Testis (tissue), 2 donors: ENCODE measurements at regions not wholly inside any gene's neighbourhood (a gene's known extent, or its start where the extent isn't known, plus 50 kb on each side); places are given as distances from the start of the nearest gene placed in this dataset.

Source experiments
- DNase-seq: peaks from one replicate; pipeline ENCODE4 v3.0.0-alpha.2; 2019
- H3K27ac ChIP-seq, 2 donors: fragments of 200-600 bp; sonication (generic); one replicate each; pipeline ENCODE4 v1.5.1; 2019
- H3K27me3 ChIP-seq: fragments of 200-600 bp; sonication (generic); one replicate; pipeline ENCODE4 v1.5.1; 2019
- H3K36me3 ChIP-seq: fragments of 200-600 bp; sonication (generic); one replicate; pipeline ENCODE4 v1.5.1; 2017; ENCODE audit warnings: low read depth; ENCODE audit errors: missing control alignments
- H3K4me1 ChIP-seq: fragments of 200-600 bp; sonication (generic); one replicate; pipeline ENCODE4 v1.5.1; 2019
- H3K4me3 ChIP-seq, 2 donors: fragments of 200-600 bp; sonication (generic); one replicate each; pipeline ENCODE4 v1.5.1; 2017 to 2019
- H3K9me3 ChIP-seq: fragments of 200-600 bp; sonication (generic); one replicate; pipeline ENCODE4 v1.5.1; 2017
- CTCF ChIP-seq, 3 experiments: fragments of 450-650 bp in 2 of 3; fragments of 200-600 bp in 1 of 3; sonication (generic) in 1 of 3; IDR thresholded peaks; one replicate each; pipeline ENCODE4 v1.5.1; 2016 to 2019; ENCODE audit warnings: antibody characterized with exemption in 3 of 3, mild to moderate bottlenecking in 2 of 3, moderate library complexity in 1 of 3
- POLR2A ChIP-seq: fragments of 450-650 bp; IDR thresholded peaks from one replicate; pipeline ENCODE4 v1.6.1; 2017; ENCODE audit warnings: antibody characterized with exemption, mild to moderate bottlenecking, moderate library complexity
- WGBS, 2 donors: methylation state at CpG; one replicate each; pipeline ENCODE4 v1.1.5; 2018; 5-methylcytosine and 5-hydroxymethylcytosine counted together
- intact Hi-C: fragments of 100-400 bp; cut with DNase I; formaldehyde crosslinking; loops from one replicate; pipeline ENCODE4 v1.15.1; 2023; ENCODE audit warnings: low total_unique reads

GRCh38 chr6:67277312-67277711 lies 1357.8 kb upstream of the ADGRB3 start:
- TF ChIP-seq POLR2A (no peak), CTCF (IDR thresholded peaks at IDR 0.05) (no peak)
- no peaks in the 10 kb centered on the region for H3K36me3 ChIP-seq
- intact Hi-C loops, result no loop called here
- whole genome bisulfite sequencing, 2 donors, result 47 to 67% methylated on average over 2 of the region's 2 CpGs
- no peak overlapping the region for H3K27ac ChIP-seq
- no peak overlapping the region for H3K4me3 ChIP-seq
- no peak for DNase-seq
- H3K4me1 ChIP-seq, result no peaks in the 10 kb centered on the region
- no peaks in the 10 kb centered on the region for H3K27me3 ChIP-seq
- no peaks in the 10 kb centered on the region for H3K9me3 ChIP-seq

- intact Hi-C loops, result no loop called here
- no peaks in the 10 kb centered on the region for H3K9me3 ChIP-seq
- no peaks in the 10 kb centered on the region for H3K27me3 ChIP-seq
- H3K4me1 ChIP-seq, result no peaks in the 10 kb centered on the region
- H3K27ac ChIP-seq, result no peak overlapping the region
- WGBS, 2 donors, result 61 to 83% methylated on average over 5 to 19 of the region's 20 CpGs
- H3K36me3 ChIP-seq, result no peaks in the 10 kb centered on the region
- no peak overlapping the region for H3K4me3 ChIP-seq
- no peak for TF ChIP-seq CTCF (IDR thresholded peaks at IDR 0.05)
- no peak for TF ChIP-seq POLR2A
- DNase-seq, result no peak
These were observed 1368.8 kb upstream of the ADGRB3 start for GRCh38 chr6:67265996-67266921.

GRCh38 chr6:67252663-67253062 lies 1382.4 kb upstream of the ADGRB3 start:
- intact Hi-C loops, result no loop called here
- Histone ChIP-seq H3K36me3 (no peaks in the 10 kb centered on the region), H3K27me3 (no peaks in the 10 kb centered on the region), H3K4me1 (no peaks in the 10 kb centered on the region), H3K27ac (no peak overlapping the region), H3K4me3 (no peak overlapping the region), H3K9me3 (no peaks in the 10 kb centered on the region)
- no peak for DNase-seq
- 78 to 85% methylated on average over 3 of the region's 3 CpGs for WGBS, 2 donors
- TF ChIP-seq POLR2A (no peak), CTCF (IDR thresholded peaks at IDR 0.05) (no peak)

GRCh38 chr6:67248077-67248476 lies 1387.0 kb upstream of the ADGRB3 start:
- Histone ChIP-seq H3K27me3 (no peaks in the 10 kb centered on the region), H3K4me1 (no peaks in the 10 kb centered on the region), H3K9me3 (no peaks in the 10 kb centered on the region), H3K4me3 (no peak overlapping the region), H3K36me3 (no peaks in the 10 kb centered on the region), H3K27ac (no peak overlapping the region)
- no peak for TF ChIP-seq CTCF (IDR thresholded peaks at IDR 0.05)
- TF ChIP-seq POLR2A, result no peak
- 83 to 84% methylated on average over 4 of the region's 4 CpGs for WGBS, 2 donors
- DNase-seq, result no peak
- intact Hi-C loops, result no loop called here

GRCh38 chr6:67244037-67244436 lies 1391.0 kb upstream of the ADGRB3 start:
- no peak overlapping the region for H3K4me3 ChIP-seq
- no peaks in the 10 kb centered on the region for H3K36me3 ChIP-seq
- 75 to 81% methylated on average over 6 of the region's 6 CpGs for WGBS, 2 donors
- H3K27me3 ChIP-seq, result no peaks in the 10 kb centered on the region
- no peaks in the 10 kb centered on the region for H3K9me3 ChIP-seq
- intact Hi-C loops, result no loop called here
- TF ChIP-seq POLR2A (no peak), CTCF (IDR thresholded peaks at IDR 0.05) (no peak)
- DNase-seq, result no peak
- H3K4me1 ChIP-seq, result no peaks in the 10 kb centered on the region
- no peak overlapping the region for H3K27ac ChIP-seq
